SH-SY5Y (cell line): ENCODE measurements at regions not wholly inside any gene's neighbourhood (a gene's known extent, or its start where the extent isn't known, plus 50 kb on each side); places are given as distances from the start of the nearest gene placed in this dataset.

Experiments
- GATA2 ChIP-seq: IDR thresholded peaks from 2 replicates; pipeline ENCODE4 v1.6.1; 2011; ENCODE audit warnings: mild to moderate bottlenecking, low read depth, low read length
- GATA3 ChIP-seq: IDR thresholded peaks from 2 replicates; pipeline ENCODE4 v1.6.1; 2011; ENCODE audit warnings: low read depth, mild to moderate bottlenecking, low read length, moderate library complexity

GRCh38 chr13:73975767-73976166 is 158.4 kb downstream of the KLF12 start:
- TF ChIP-seq GATA2 = no peak
- no peak for TF ChIP-seq GATA3
